GM12878 (cell line): ENCODE measurements at regions not wholly inside any gene's neighbourhood (a gene's known extent, or its start where the extent isn't known, plus 50 kb on each side); places are given as distances from the start of the nearest gene placed in this dataset.

Source experiments
- ATAC-seq: fragments of 200-7000 bp; cut with Tn5 transposase; 3 replicates; pipeline ENCODE4 v1.9.1; 2020; ENCODE audit warnings: mild to moderate bottlenecking, moderate library complexity
- BruUV-seq: library from RNA; stranded (reverse); fragments of 400-500 nt; replicated peaks from 2 replicates; lab custom pipeline; 2021; lab: Mats Ljungman, UMichigan
- CTCF ChIA-PET: fragments of 300-600 bp; sonication (Branson Sonifier 250); formaldehyde crosslinking; extraction: SDS; loops from one replicate; lab custom pipeline; 2021; ENCODE audit warnings: inconsistent platforms; lab: Yijun Ruan, JAX
- POLR2A ChIA-PET: fragments of 350-600 bp; formaldehyde crosslinking; extraction: SDS; loops from one replicate; lab custom pipeline; 2021; ENCODE audit warnings: inconsistent platforms; lab: Charles Lee
- RAD21 ChIA-PET: fragments of 300-600 bp; sonication (Branson Sonifier 250); formaldehyde crosslinking; loops from one replicate; lab custom pipeline; 2023; ENCODE audit warnings: antibody characterized with exemption; ENCODE audit not compliant: unreplicated experiment; lab: Charles Lee
- SMC1A ChIA-PET: fragments of 300-600 bp; sonication (Branson Sonifier 250); formaldehyde crosslinking; loops from one replicate; lab custom pipeline; 2023; ENCODE audit not compliant: unreplicated experiment, uncharacterized antibody; lab: Charles Lee
- DNase-seq: peaks from one replicate; pipeline ENCODE4 v3.0.0-alpha.2; 2011; ENCODE audit warnings: low read depth, low spot score
- FAIRE-seq: peaks from 3 replicates; lab custom pipeline; 2011; peaks lifted over from hg19 to GRCh38; lab: Jason Lieb, UNC
- H2AFZ ChIP-seq: 2 replicates; pipeline ENCODE4 v1.6.0; 2011; ENCODE audit warnings: low read depth, low read length, control low read depth; ENCODE audit not compliant: control insufficient read depth
- H3K27ac ChIP-seq: 2 replicates; pipeline ENCODE4 v1.5.1; 2011; ENCODE audit warnings: control low read depth; ENCODE audit not compliant: control insufficient read depth, insufficient read depth
- H3K27me3 ChIP-seq, 2 experiments: replicated peaks in 1 of 2; 2 replicates each; pipeline versions ENCODE4 v1.6.0 to v1.6.1; 2011; ENCODE audit warnings: low read length in 1 of 2; ENCODE audit not compliant: control insufficient read depth in 2 of 2, insufficient read depth in 2 of 2
- H3K36me3 ChIP-seq, 2 experiments: 2 replicates each; pipeline ENCODE4 v1.5.1; 2011; ENCODE audit warnings: low read length in 1 of 2; ENCODE audit not compliant: control insufficient read depth in 2 of 2, insufficient read depth in 2 of 2
- H3K4me1 ChIP-seq: 2 replicates; pipeline ENCODE4 v1.6.1; 2011; ENCODE audit warnings: mild to moderate bottlenecking, low read length, moderate library complexity, mixed read lengths; ENCODE audit not compliant: control insufficient read depth, insufficient read depth
- H3K4me2 ChIP-seq: 2 replicates; pipeline ENCODE4 v1.6.0; 2011; ENCODE audit warnings: control low read depth; ENCODE audit not compliant: control insufficient read depth, insufficient read depth
- H3K4me3 ChIP-seq: fragments of 200-600 bp; sonication (generic); 2 replicates; pipeline ENCODE4 v1.5.1; 2016
- H3K79me2 ChIP-seq: 2 replicates; pipeline ENCODE4 v1.6.0; 2011; ENCODE audit warnings: low read length; ENCODE audit not compliant: control insufficient read depth, insufficient read depth
- H3K9ac ChIP-seq: 2 replicates; pipeline ENCODE4 v1.8.0; 2011; ENCODE audit warnings: low read length, control low read depth, mixed read lengths; ENCODE audit not compliant: control insufficient read depth, insufficient read depth
- H3K9me3 ChIP-seq: replicated peaks from 3 replicates; pipeline ENCODE4 v1.5.1; 2011; ENCODE audit warnings: mild to moderate bottlenecking, low read length; ENCODE audit not compliant: control insufficient read depth, insufficient read depth
- H4K20me1 ChIP-seq: 2 replicates; pipeline ENCODE4 v1.6.0; 2011; ENCODE audit not compliant: control insufficient read depth, insufficient read depth
- BACH1 ChIP-seq: fragments of 450-650 bp; IDR thresholded peaks from 2 replicates; pipeline ENCODE4 v1.6.1; 2017; ENCODE audit warnings: mild to moderate bottlenecking, borderline replicate concordance
- BCL3 ChIP-seq: IDR thresholded peaks from 2 replicates; pipeline ENCODE4 v1.6.1; 2011; ENCODE audit warnings: borderline replicate concordance, low read depth, mild to moderate bottlenecking, moderate library complexity, low read length; ENCODE audit not compliant: insufficient read depth, poor library complexity, severe bottlenecking
- BRCA1 ChIP-seq: IDR thresholded peaks from 2 replicates; pipeline ENCODE4 v1.6.1; 2011; ENCODE audit warnings: low read depth, low read length, improper control_type of control experiment
- EGR1 ChIP-seq, 2 experiments: IDR thresholded peaks; 1 replicate in 1 of 2; 2 replicates in 1 of 2; pipeline ENCODE4 v1.6.1; 2011 to 2012; ENCODE audit warnings: low read depth in 2 of 2, low read length in 2 of 2, borderline replicate concordance in 1 of 2, mild to moderate bottlenecking in 1 of 2, moderate library complexity in 1 of 2
- ESRRA ChIP-seq: IDR thresholded peaks from 2 replicates; pipeline ENCODE4 v1.6.1; 2012; ENCODE audit warnings: mild to moderate bottlenecking, low read length, improper control_type of control experiment
- ETV6 ChIP-seq, 2 experiments: fragments of 450-650 bp in 1 of 2; IDR thresholded peaks in 1 of 2; conservative IDR thresholded peaks in 1 of 2; 2 replicates each; pipeline ENCODE4 v1.6.1; 2014; ENCODE audit warnings: antibody characterized with exemption in 1 of 2, borderline replicate concordance in 1 of 2, low read depth in 1 of 2, mild to moderate bottlenecking in 1 of 2, moderate library complexity in 1 of 2
- KAT2A ChIP-seq: conservative IDR thresholded peaks from 2 replicates; pipeline ENCODE4 v1.6.1; 2011; ENCODE audit warnings: low read depth, low read length; ENCODE audit not compliant: control insufficient read depth
- NFIC ChIP-seq: IDR thresholded peaks from 2 replicates; pipeline ENCODE4 v1.6.1; 2012; ENCODE audit warnings: low read depth, mild to moderate bottlenecking, inconsistent platforms, low read length, moderate library complexity
- NR2F1 ChIP-seq: fragments of 450-650 bp; conservative IDR thresholded peaks from 2 replicates; pipeline ENCODE4 v1.6.1; 2017; ENCODE audit warnings: mild to moderate bottlenecking
- RB1 ChIP-seq: fragments of 450-650 bp; formaldehyde crosslinking; IDR thresholded peaks from 2 replicates; pipeline ENCODE4 v1.6.1; 2017; ENCODE audit warnings: mild to moderate bottlenecking, borderline replicate concordance
- RELB ChIP-seq: fragments of 450-650 bp; IDR thresholded peaks from 2 replicates; pipeline ENCODE4 v1.6.1; 2017; ENCODE audit warnings: low read depth, mild to moderate bottlenecking, moderate library complexity
- SRF ChIP-seq, 2 experiments: IDR thresholded peaks; 2 replicates each; pipeline ENCODE4 v1.6.1; 2011; ENCODE audit warnings: low read depth in 2 of 2, low read length in 2 of 2, mild to moderate bottlenecking in 1 of 2, moderate library complexity in 1 of 2
- STAT3 ChIP-seq: IDR thresholded peaks from 2 replicates; pipeline ENCODE4 v1.6.1; 2011; ENCODE audit warnings: low read depth, low read length, improper control_type of control experiment
- TCF12 ChIP-seq: IDR thresholded peaks from 2 replicates; pipeline ENCODE4 v1.6.1; 2011; ENCODE audit warnings: low read depth, mild to moderate bottlenecking, low read length
- YBX1 ChIP-seq: fragments of 450-650 bp; IDR thresholded peaks from 2 replicates; pipeline ENCODE4 v1.6.1; 2016; ENCODE audit warnings: antibody characterized with exemption
- ZZZ3 ChIP-seq: IDR thresholded peaks from 2 replicates; pipeline ENCODE4 v1.6.1; 2011; ENCODE audit warnings: low read depth; ENCODE audit not compliant: control insufficient read depth, insufficient read length
- WGBS: methylation state at CpG from one replicate; pipeline ENCODE4 v1.1.6; 2016; ENCODE audit warnings: low lambda C conversion rate; ENCODE audit not compliant: insufficient replicate concordance, insufficient coverage; ENCODE audit errors: missing lambda C conversion rate; 5-methylcytosine and 5-hydroxymethylcytosine counted together
- in situ Hi-C: fragments of 300-500 bp; cut with MboI; formaldehyde crosslinking; loops from 9 replicates; pipeline ENCODE4 v1.14.3; 2018; ENCODE audit warnings: mixed read lengths
- intact Hi-C: fragments of 100-400 bp; cut with micrococcal nuclease; formaldehyde crosslinking; loops from one replicate; pipeline ENCODE4 v1.14.2; 2022; ENCODE audit not compliant: unreplicated experiment
- TF ChIP-seq, protein P1 (sequence below): fragments of 450-650 bp; IDR thresholded peaks from 2 replicates; pipeline ENCODE4 v1.6.1; 2017; ENCODE audit warnings: mild to moderate bottlenecking, low read depth, inconsistent platforms; ENCODE audit not compliant: poor library complexity, severe bottlenecking
- TF ChIP-seq, protein P2 (sequence below): IDR thresholded peaks from 2 replicates; pipeline ENCODE4 v1.6.1; 2012; ENCODE audit warnings: low read depth, low read length, improper control_type of control experiment

DNA sequence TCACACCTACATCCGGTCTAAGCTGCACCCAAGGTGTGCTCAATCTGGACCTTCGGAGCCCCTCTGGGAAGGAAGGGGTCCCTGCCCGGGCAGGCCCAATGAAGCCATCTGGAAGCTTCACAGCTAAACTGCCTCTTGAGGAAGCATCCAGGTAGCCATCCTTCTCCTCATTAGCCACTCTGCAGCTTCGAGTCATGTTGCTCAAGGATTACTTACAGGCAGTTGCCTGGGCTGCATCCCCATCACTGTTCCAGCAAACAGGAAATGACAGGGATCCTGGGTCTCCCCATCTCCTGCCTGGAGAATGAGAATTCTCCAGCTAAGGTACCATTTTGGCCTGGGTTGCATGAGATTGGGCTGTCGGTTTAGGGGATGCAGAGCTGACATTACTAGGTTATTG, 91.7 kb downstream of the ERMARD start:
- H3K9me3 ChIP-seq: no peaks in the 10 kb centered on the region; the same call in 2 of the 3 replicates
- no peaks in the 10 kb centered on the region for H4K20me1 ChIP-seq
- H3K27ac ChIP-seq: no peak overlapping the region
- no peak for FAIRE-seq
- H3K4me1 ChIP-seq: no peaks in the 10 kb centered on the region
- no peak for ATAC-seq
- in situ Hi-C loops: no loop called here
- H3K4me3 ChIP-seq: no peak overlapping the region
- no peak for DNase-seq
- CTCF ChIA-PET: no interaction called here
- H3K36me3 ChIP-seq: no peaks in the 10 kb centered on the region
- no TSS peak for BruUV-seq
- no peaks in the 10 kb centered on the region for H3K79me2 ChIP-seq
- RAD21 ChIA-PET: no interaction called here
- intact Hi-C loops: no loop called here
- POLR2A ChIA-PET: no interaction called here
- H3K9ac ChIP-seq: no peak overlapping the region
- SMC1A ChIA-PET: interaction anchor here (0.8 kb wide), 1 partner anchor 8 kb away, joined by 3 read pairs; no protein-coding TSS in a partner anchor
- 62% methylated on average over 5 of the region's 5 CpGs for WGBS
- no peaks in the 10 kb centered on the region; a peak in 1 of 4 replicates for H3K27me3 ChIP-seq
- no peak overlapping the region for H2AFZ ChIP-seq
- H3K4me2 ChIP-seq: no peak overlapping the region
- TF ChIP-seq KAT2A (no peak), STAT3 (no peak), NFIC (no peak), ZZZ3 (no peak), YBX1 (no peak), ESRRA (no peak), BRCA1 (no peak), ETV6 (conservative IDR thresholded peaks at IDR 0.05 in 1 of 2, IDR thresholded peaks at IDR 0.05 in 1 of 2; ENCODE audit: borderline replicate concordance in 1 of 2, low read depth in 1 of 2) (no peak), NR2F1 (no peak), RB1 (no peak), BCL3 (no peak), SRF (IDR thresholded peaks at IDR 0.05; ENCODE audit: low read depth in 2 of 2, low read length in 2 of 2) (no peak), TCF12 (no peak), EGR1 (IDR thresholded peaks at IDR 0.05; ENCODE audit: borderline replicate concordance in 1 of 2, low read depth in 2 of 2, low read length in 2 of 2) (no peak), RELB (no peak), BACH1 (no peak)
- TF ChIP-seq, protein P1, sequence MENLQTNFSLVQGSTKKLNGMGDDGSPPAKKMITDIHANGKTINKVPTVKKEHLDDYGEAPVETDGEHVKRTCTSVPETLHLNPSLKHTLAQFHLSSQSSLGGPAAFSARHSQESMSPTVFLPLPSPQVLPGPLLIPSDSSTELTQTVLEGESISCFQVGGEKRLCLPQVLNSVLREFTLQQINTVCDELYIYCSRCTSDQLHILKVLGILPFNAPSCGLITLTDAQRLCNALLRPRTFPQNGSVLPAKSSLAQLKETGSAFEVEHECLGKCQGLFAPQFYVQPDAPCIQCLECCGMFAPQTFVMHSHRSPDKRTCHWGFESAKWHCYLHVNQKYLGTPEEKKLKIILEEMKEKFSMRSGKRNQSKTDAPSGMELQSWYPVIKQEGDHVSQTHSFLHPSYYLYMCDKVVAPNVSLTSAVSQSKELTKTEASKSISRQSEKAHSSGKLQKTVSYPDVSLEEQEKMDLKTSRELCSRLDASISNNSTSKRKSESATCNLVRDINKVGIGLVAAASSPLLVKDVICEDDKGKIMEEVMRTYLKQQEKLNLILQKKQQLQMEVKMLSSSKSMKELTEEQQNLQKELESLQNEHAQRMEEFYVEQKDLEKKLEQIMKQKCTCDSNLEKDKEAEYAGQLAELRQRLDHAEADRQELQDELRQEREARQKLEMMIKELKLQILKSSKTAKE: no peak
- TF ChIP-seq, protein P2, sequence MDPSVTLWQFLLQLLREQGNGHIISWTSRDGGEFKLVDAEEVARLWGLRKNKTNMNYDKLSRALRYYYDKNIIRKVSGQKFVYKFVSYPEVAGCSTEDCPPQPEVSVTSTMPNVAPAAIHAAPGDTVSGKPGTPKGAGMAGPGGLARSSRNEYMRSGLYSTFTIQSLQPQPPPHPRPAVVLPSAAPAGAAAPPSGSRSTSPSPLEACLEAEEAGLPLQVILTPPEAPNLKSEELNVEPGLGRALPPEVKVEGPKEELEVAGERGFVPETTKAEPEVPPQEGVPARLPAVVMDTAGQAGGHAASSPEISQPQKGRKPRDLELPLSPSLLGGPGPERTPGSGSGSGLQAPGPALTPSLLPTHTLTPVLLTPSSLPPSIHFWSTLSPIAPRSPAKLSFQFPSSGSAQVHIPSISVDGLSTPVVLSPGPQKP: no peak
